Upper lobe of right lung (tissue), 1 donor: ENCODE measurements at regions not wholly inside any gene's neighbourhood (a gene's known extent, or its start where the extent isn't known, plus 50 kb on each side); places are given as distances from the start of the nearest gene placed in this dataset.

Source experiments
- ATAC-seq: fragments of 200-7000 bp; cut with Tn5 transposase; one replicate; pipeline ENCODE4 v1.9.1; 2020; ENCODE audit warnings: mild to moderate bottlenecking, moderate library complexity
- DNase-seq: peaks from one replicate; pipeline ENCODE4 v3.0.0-alpha.2; 2020
- H3K27ac ChIP-seq: fragments of 200-600 bp; one replicate; pipeline ENCODE4 v1.8.0; 2022
- H3K27me3 ChIP-seq: fragments of 200-600 bp; one replicate; pipeline ENCODE4 v1.8.0; 2022; ENCODE audit warnings: mild to moderate bottlenecking
- H3K36me3 ChIP-seq: fragments of 200-600 bp; one replicate; pipeline ENCODE4 v1.8.0; 2022
- H3K4me1 ChIP-seq: fragments of 200-600 bp; one replicate; pipeline ENCODE4 v1.8.0; 2022
- H3K4me3 ChIP-seq: fragments of 200-600 bp; one replicate; pipeline ENCODE4 v1.8.0; 2022; ENCODE audit warnings: mild to moderate bottlenecking
- H3K9me3 ChIP-seq: fragments of 200-600 bp; one replicate; pipeline ENCODE4 v1.8.0; 2022
- intact Hi-C: fragments of 100-400 bp; cut with DNase I; formaldehyde crosslinking; loops from one replicate; pipeline ENCODE4 v1.11.0; 2022
- TF ChIP-seq, protein P1 (sequence below): fragments of 200-600 bp; IDR thresholded peaks from one replicate; pipeline ENCODE4 v1.8.0; 2022; ENCODE audit warnings: antibody characterized with exemption
- donor health status: DM: no; HTN: yes; CAD: no; lungs with severe emphysema.

GRCh38 chr5:28254846-28255245 is 1216.5 kb upstream of the CDH9 start:
- ATAC-seq (no peak), DNase-seq (no peak)
- Histone ChIP-seq H3K4me3 (no peak overlapping the region), H3K9me3 (no peaks in the 10 kb centered on the region), H3K4me1 (no peaks in the 10 kb centered on the region), H3K27ac (no peak overlapping the region), H3K36me3 (no peaks in the 10 kb centered on the region), H3K27me3 (no peaks in the 10 kb centered on the region)
- intact Hi-C loops, result no loop called here
- TF ChIP-seq, protein P1, sequence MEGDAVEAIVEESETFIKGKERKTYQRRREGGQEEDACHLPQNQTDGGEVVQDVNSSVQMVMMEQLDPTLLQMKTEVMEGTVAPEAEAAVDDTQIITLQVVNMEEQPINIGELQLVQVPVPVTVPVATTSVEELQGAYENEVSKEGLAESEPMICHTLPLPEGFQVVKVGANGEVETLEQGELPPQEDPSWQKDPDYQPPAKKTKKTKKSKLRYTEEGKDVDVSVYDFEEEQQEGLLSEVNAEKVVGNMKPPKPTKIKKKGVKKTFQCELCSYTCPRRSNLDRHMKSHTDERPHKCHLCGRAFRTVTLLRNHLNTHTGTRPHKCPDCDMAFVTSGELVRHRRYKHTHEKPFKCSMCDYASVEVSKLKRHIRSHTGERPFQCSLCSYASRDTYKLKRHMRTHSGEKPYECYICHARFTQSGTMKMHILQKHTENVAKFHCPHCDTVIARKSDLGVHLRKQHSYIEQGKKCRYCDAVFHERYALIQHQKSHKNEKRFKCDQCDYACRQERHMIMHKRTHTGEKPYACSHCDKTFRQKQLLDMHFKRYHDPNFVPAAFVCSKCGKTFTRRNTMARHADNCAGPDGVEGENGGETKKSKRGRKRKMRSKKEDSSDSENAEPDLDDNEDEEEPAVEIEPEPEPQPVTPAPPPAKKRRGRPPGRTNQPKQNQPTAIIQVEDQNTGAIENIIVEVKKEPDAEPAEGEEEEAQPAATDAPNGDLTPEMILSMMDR, result no peak

GRCh38 chr5:28253431-28253830 is 1215.0 kb upstream of the CDH9 start:
- H3K9me3 ChIP-seq, result no peaks in the 10 kb centered on the region
- H3K4me3 ChIP-seq, result no peak overlapping the region
- intact Hi-C loops, result no loop called here
- no peaks in the 10 kb centered on the region for H3K36me3 ChIP-seq
- H3K27me3 ChIP-seq, result no peaks in the 10 kb centered on the region
- ATAC-seq, result no peak
- H3K27ac ChIP-seq, result no peak overlapping the region
- no peak for DNase-seq
- TF ChIP-seq, protein P1, result no peak
- H3K4me1 ChIP-seq, result no peaks in the 10 kb centered on the region

GRCh38 chr5:28249771-28250415 is 1211.5 kb upstream of the CDH9 start:
- TF ChIP-seq, protein P1, result no peak
- DNase-seq, result no peak
- Histone ChIP-seq H3K36me3 (no peaks in the 10 kb centered on the region), H3K4me1 (no peaks in the 10 kb centered on the region), H3K4me3 (no peak overlapping the region), H3K9me3 (no peaks in the 10 kb centered on the region), H3K27ac (no peak overlapping the region), H3K27me3 (no peaks in the 10 kb centered on the region)
- ATAC-seq, result no peak
- intact Hi-C loops, result no loop called here

GRCh38 chr5:28234356-28234968 is 1196.1 kb upstream of the CDH9 start:
- TF ChIP-seq, protein P1, result no peak
- Histone ChIP-seq H3K4me3 (no peak overlapping the region), H3K27ac (no peak overlapping the region), H3K4me1 (no peaks in the 10 kb centered on the region), H3K36me3 (no peaks in the 10 kb centered on the region), H3K27me3 (no peaks in the 10 kb centered on the region), H3K9me3 (no peaks in the 10 kb centered on the region)
- no peak for DNase-seq
- intact Hi-C loops, result no loop called here
- no peak for ATAC-seq

DNA sequence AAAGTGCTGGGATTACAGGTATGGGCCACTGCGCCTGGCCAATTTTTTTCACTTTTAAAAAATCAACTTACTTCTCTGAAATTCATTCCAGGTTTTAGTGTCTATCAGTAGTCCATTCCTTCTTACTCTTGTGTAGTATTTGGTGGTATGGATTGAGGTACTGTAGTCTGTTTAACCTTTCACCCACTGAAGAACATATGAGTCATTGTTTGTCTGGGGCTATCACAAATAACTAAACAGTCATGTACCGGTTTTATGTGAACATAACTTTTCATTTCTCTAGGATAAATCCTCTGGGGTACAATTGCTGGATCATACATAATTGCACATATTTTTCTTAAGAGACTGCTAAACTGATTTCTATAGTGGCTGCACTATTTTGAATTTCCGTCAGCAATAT is 1188.0 kb upstream of the CDH9 start:
- H3K9me3 ChIP-seq, result no peaks in the 10 kb centered on the region
- H3K4me1 ChIP-seq, result no peaks in the 10 kb centered on the region
- TF ChIP-seq, protein P1, result no peak
- DNase-seq, result no peak
- H3K4me3 ChIP-seq, result no peak overlapping the region
- intact Hi-C loops, result no loop called here
- H3K36me3 ChIP-seq, result no peaks in the 10 kb centered on the region
- no peak for ATAC-seq
- H3K27ac ChIP-seq, result no peak overlapping the region
- no peaks in the 10 kb centered on the region for H3K27me3 ChIP-seq
